HPDE6-E6E7 (cell line): ENCODE measurements at regions not wholly inside any gene's neighbourhood (a gene's known extent, or its start where the extent isn't known, plus 50 kb on each side); places are given as distances from the start of the nearest gene placed in this dataset.

Experiments used
- DNase-seq: peaks from one replicate; pipeline ENCODE4 v3.0.0; 2011; ENCODE audit warnings: missing footprints; ENCODE audit errors: extremely low spot score

GRCh38 chr6:12422848-12423247, 132.7 kb downstream of the EDN1 start:
- DNase-seq, result no peak

DNA sequence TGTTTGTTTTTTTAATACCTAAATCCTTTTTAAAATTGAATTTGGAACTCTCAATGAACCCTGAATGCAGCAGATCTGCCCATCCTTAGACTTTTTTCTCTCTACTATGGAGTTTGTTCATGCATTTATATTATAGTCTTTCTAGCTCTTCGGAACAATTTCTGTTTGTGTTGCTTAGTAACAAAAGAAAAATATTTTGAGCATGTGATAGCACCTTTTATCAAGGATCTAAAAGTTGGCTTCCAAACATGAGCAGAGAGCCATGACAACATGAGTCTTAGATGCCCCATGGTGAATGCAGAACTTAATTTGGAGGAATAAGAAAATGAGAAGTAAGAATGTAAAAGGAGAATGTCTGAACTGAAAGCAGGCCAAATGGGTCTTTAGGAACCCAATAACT, 133.7 kb downstream of the EDN1 start:
- no peak for DNase-seq

DNA sequence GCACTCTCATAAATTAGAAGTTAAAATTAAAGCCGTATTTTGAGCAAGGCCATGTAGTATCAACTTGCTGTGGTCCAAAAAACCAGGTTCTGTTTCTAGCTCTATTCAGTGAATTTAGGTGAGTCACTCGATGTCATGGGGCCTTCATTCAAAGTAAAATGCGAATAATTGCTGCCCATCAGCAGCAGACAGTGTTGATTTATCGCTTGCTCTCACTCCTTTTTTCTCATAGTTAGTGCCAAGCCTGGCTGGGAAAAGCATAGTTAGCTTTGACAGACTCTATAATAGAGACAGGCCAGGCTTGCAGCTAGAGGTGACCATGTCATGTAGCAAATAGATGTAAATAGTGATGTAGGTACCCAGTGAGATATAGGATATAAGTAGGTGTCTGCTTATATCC, 136.0 kb downstream of the EDN1 start:
- DNase-seq, result no peak

DNA sequence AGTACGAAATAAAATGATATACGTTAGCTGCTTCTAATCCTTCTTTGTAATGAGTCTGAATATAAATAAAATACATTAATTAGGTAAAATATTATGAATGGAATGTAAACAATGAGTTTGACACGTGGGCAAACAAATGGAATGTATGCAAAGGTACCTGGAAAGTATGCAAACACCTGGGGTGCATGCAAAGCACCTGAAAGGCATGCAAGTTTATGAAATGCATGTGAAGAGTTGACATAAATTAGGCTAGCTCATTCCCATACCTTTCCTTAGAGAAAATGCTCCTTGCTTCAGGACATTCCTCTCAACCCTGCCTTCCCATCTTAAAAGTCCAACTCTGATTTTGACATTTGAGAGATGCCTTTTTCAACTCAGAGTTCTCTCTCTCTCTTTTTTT, 140.9 kb downstream of the EDN1 start:
- no peak for DNase-seq

GRCh38 chr6:12436224-12436623, 146.1 kb downstream of the EDN1 start:
- DNase-seq, result no peak

- DNase-seq, result no peak
These were observed 146.5 kb downstream of the EDN1 start for GRCh38 chr6:12436683-12437082.

DNA sequence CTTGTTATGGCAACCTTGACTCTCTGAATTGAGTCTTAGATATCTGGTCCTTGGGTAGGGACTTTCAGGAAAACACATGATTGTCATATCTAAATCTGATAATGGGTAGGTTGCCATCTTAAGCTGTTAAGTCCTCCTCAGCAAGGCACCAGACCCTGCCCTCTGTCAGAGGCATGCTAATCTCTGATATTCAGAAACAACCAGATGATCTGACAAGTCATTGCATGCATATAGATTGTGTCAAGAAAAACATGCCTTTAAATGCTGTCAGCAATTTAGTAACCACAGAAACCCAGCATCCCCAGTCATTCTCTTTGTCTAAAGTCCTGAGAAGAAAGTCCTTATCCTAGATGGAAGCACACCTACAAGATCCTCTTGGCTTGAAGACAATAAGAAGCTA, 149.1 kb downstream of the EDN1 start:
- peak; percentile 9 for DNase-seq

DNA sequence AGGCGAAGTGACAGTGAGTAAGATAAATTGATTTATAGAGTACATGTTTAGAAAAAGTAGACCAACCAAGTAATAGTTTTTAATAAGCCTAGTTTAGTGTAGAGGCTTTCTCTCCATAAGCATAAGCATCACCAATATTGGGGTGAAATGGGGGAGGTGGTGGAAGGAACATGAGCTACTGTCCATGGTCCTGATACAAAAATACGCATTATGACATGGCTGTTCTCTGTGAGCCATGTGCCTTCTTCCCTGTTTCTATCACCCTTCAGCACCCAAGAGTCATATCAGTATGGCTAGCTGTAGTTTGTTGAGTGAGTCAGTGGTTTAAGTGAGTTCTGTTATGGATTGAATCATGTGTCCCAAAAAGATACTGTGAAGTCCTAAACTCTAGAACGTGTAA, 150.8 kb downstream of the EDN1 start:
- DNase-seq, result peak; percentile 8

DNA sequence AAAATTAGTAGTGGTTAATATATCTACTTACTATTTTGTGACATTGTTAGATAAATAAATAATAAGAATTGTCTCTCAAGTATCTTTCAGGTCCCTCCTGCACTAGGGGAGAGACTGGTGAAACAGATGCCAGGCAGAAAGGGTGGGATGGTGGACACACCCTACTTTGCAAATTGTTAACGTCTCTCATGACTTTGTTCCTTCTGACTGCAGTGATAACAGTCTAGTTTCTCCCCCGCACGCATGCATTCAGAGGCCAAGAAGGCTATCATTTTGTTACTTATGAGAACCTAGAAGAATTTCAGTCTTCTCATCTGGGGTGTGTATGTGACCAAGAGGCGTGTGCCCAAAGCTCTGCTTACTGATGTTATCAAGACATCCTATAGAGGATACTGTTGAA, 152.3 kb downstream of the EDN1 start:
- no peak for DNase-seq

- no peak for DNase-seq
These were observed 156.2 kb downstream of the EDN1 start for GRCh38 chr6:12446394-12446793.

DNA sequence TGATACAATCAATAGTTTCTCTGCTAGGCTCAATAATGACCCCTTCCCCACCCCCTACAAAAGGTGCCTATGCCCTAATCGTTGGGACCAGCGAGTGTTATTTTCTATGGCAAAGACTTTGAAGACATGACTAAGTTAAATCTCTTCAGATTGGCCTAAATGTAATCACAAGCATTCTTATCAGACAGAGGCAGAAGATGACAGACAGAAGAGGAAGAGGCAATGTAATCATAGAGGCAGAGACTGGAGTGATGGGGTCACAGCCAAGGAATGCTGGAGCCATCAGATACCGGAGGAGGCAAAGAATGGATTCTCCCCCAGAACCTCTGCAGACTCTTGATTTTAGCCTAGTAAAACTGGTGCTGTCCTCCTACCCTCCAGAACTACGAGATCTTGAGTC, 159.3 kb downstream of the EDN1 start:
- no peak for DNase-seq

DNA sequence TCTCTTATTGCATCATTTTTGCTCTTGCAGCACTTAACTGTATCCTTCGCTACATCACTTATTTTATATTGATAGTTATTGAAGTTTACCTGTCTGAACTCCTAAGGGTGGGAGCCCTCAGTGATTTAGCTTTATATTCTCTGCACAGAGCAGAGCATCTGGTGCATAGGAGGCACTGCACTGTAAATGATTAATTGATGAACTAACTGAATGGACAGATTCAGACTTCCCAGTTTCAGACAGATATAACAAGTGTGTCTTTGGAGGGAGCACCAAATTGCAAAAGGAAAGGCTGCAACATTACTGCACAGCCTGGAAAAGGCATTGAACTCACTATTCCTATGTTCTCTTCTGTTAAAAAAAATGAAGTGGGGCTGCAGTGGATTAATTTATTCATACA, 160.3 kb downstream of the EDN1 start:
- DNase-seq, result no peak

GRCh38 chr6:12456343-12456742, 166.2 kb downstream of the EDN1 start:
- no peak for DNase-seq

GRCh38 chr6:12457094-12457493, 166.9 kb downstream of the EDN1 start:
- DNase-seq, result no peak

DNA sequence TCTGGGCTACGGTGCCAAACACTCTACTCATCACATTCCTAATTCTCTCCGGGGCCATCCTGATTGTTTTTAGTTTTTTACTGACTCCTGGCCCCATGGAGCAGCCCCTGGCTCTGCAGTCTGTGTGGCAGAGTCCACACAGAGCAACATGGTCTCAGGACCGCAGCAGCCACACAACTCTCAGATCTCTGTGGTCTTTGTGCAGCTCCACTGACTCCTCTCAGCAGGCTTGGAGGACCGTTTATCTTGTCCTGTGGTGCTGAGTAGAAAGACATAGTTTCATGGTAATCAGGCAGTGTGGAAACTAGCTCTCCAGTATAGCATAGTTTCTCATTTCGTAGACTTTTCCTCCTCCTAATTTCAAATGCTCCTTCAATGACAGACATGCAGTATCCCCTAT, 168.4 kb downstream of the EDN1 start:
- no peak for DNase-seq

- no peak for DNase-seq
These were observed 169.9 kb downstream of the EDN1 start for GRCh38 chr6:12459945-12460661.

DNA sequence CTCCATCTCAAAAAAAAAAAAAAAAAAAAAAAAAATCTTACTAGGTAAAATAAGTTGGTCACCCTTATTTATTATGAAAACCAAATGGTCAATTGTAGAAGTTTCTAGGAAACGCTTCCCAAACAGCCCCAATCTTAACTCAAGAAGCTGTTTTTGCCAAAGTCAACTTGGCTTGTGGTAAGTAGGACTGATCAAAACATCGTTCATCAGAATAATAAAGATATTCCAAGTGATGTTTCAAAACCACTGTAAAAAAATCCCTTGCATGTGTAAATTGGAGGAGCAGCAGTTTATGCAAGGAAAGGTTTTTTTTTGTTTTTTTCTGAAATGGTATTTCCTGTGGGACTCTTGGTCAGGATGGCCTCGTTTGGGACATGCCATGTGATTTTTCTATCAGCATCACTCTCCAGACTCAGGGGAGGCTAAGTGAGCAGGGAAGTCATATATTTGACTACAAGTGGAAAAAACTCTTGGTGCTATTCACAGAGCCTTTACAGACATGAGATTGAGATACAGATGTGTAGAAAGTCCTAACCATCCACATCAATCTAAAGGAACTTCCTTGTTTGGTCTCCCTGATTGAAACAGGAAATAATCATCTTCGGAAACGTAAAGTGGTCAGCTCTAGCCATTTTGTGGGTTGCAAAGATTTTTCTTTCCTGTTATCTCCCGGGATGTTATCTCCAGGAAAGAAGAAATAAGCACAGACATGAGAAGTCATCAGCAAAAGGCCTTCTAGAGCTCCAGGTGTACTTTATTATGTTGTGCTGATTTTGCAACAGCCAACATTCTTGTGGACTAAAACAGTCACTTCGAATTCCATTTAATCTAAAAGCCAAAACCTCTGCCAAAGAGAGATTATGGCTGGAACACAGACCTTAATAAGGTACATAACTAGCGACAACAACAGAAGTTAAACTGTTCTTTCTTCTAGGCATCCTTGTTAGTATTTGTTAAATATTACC, 177.8 kb downstream of the EDN1 start:
- DNase-seq, result no peak

- DNase-seq, result peak; percentile 90
These were observed 182.5 kb downstream of the EDN1 start for GRCh38 chr6:12472601-12473038.

- DNase-seq, result no peak
These were observed 183.3 kb downstream of the EDN1 start for GRCh38 chr6:12473494-12473893.

GRCh38 chr6:12474167-12475140, 184.3 kb downstream of the EDN1 start:
- peak; percentile 4 for DNase-seq

DNA sequence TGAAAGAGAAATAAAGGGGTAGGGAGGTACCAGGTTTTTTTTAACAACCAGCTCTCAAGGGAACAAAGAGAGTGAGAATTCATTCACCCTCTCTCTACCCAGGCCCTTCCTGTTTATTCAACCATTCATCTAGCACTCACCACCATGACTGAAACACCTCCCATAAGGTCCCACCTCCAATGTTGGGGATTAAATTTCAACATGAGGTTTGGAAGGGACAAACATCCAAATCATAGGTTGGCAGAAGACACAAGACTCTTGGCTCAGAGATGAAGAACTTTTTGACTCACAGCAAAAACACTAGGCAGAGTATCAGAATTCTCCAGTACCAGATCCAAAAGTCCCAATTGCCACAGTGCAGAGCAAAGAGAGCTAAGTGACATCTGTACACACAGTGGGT, 186.3 kb downstream of the EDN1 start:
- no peak for DNase-seq

- no peak for DNase-seq
These were observed 187.5 kb downstream of the EDN1 start for GRCh38 chr6:12477616-12478015.
